ENCODE measurements at regions not wholly inside any gene's neighbourhood (a gene's known extent, or its start where the extent isn't known, plus 50 kb on each side); places are given as distances from the start of the nearest gene placed in this dataset.

- TF ChIP-seq POLR2AphosphoS5 (IDR thresholded peaks at IDR 0.05; ENCODE audit: low read depth, low read length) (no peak), ELF1 (IDR thresholded peaks at IDR 0.05) (no peak), CTCF (IDR thresholded peaks at IDR 0.05) (no peak), RFX5 (IDR thresholded peaks at IDR 0.05; ENCODE audit: low read length) (no peak), EZH2phosphoT487 (IDR thresholded peaks at IDR 0.05; ENCODE audit: borderline replicate concordance, low read depth) (no peak), NFIC (IDR thresholded peaks at IDR 0.05; ENCODE audit: borderline replicate concordance) (no peak)
These were observed 528.0 kb upstream of the TNP1 start for GRCh38 chr2:217387776-217388387.
